ENCODE measurements at regions not wholly inside any gene's neighbourhood (a gene's known extent, or its start where the extent isn't known, plus 50 kb on each side); places are given as distances from the start of the nearest gene placed in this dataset.

DNA sequence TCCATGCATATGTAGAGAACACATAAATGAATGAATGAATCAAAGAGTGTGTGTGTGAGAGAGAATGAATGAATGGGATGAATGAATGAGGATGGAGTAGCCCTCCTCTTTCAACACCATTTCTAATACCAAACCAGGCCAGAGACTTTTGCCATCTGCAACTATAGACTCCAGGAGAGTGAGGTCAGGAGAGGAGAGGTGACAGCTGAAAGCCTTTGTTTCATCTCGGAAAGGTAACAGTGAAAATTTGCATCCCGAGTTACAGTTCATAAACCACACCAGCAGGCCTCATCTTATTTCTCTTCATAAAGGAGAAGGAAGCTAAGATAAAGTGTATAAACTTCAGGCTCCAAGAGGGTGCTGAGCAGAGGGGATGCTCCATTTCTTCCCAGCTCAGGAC, 255.3 kb upstream of the KLF4 start:
- DNase-seq, result no peak
- TF ChIP-seq CTCF (IDR thresholded peaks at IDR 0.05), result no peak
- H3K36me3 ChIP-seq, result no peaks in the 10 kb centered on the region
- H3K27me3 ChIP-seq, result no peaks in the 10 kb centered on the region
- H3K27ac ChIP-seq, result no peak overlapping the region
- H3K4me3 ChIP-seq, result no peak overlapping the region
- no peaks in the 10 kb centered on the region for H3K9me3 ChIP-seq
- intact Hi-C loops (cut with DNase I; ENCODE audit: low total_unique reads), result no loop called here
- H3K4me1 ChIP-seq, result peaks cover 7 to 22% (median 16%) of the 10 kb centered on the region in 4 donors

DNA sequence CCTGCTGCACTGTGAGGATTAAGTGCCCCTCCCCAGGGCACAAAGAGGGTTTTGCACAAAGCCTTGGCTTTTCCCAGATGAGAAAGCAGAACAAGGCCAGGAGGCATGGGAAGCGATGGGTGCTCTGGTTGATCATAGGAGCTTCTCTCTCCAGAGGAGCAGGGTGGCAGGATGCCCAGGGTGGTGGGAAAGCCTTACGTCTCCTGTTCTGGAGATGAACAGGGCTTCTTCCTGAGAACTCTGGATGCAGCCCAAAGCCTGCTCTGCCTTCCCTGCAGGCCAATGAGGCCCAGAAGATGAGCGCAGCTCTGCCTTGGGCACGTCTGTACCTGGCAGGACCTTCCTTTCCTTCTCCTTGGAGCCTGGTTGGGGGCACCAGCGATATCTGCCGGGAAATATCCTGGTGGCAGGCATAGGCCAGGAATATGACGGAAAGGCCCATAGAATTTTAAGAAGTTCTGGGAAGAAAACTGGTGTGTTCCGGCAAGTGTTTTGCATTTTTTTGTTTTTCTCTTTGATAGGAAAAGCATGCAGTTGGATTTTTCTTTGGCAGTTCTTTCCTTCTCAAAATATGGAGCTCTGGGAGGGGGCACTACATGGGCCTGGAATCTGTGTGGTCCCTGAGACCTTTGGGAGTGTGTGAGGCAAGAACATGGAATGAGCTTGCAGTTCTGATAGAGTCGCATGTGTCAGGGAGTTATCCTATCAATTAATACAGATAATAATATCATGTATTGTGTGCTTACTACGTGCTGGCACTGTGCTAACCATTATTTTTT, 253.2 kb upstream of the KLF4 start:
- intact Hi-C loops (cut with DNase I; ENCODE audit: low total_unique reads), result no loop called here
- H3K4me3 ChIP-seq, result no peak overlapping the region
- no peak for DNase-seq
- H3K27me3 ChIP-seq, result no peaks in the 10 kb centered on the region
- peaks cover 0 to 29% (median 27%) of the 10 kb centered on the region in 4 donors for H3K4me1 ChIP-seq
- no peaks in the 10 kb centered on the region for H3K9me3 ChIP-seq
- no peaks in the 10 kb centered on the region for H3K36me3 ChIP-seq
- no peak for TF ChIP-seq CTCF (IDR thresholded peaks at IDR 0.05)
- H3K27ac ChIP-seq, result no peak overlapping the region

- DNase-seq, result peak; percentile 68 to 73
- H3K27me3 ChIP-seq, result no peaks in the 10 kb centered on the region
- no peaks in the 10 kb centered on the region for H3K9me3 ChIP-seq
- peak overlapping the region in 1 of 2 donors; percentile 80 for H3K27ac ChIP-seq
- intact Hi-C loops (cut with DNase I; ENCODE audit: low total_unique reads), result no loop called here
- TF ChIP-seq CTCF (IDR thresholded peaks at IDR 0.05), result no peak
- no peak overlapping the region for H3K4me3 ChIP-seq
- H3K36me3 ChIP-seq, result no peaks in the 10 kb centered on the region
- H3K4me1 ChIP-seq, result peaks cover 0 to 37% (median 29%) of the 10 kb centered on the region in 4 donors
Observed at GRCh38 chr9:107740088-107740980, 250.8 kb upstream of the KLF4 start.

GRCh38 chr9:107739601-107740082, 250.1 kb upstream of the KLF4 start:
- no peaks in the 10 kb centered on the region for H3K27me3 ChIP-seq
- H3K4me3 ChIP-seq, result no peak overlapping the region
- peaks cover 0 to 44% (median 33%) of the 10 kb centered on the region in 4 donors for H3K4me1 ChIP-seq
- no peak for TF ChIP-seq CTCF (IDR thresholded peaks at IDR 0.05)
- intact Hi-C loops (cut with DNase I; ENCODE audit: low total_unique reads), result no loop called here
- H3K27ac ChIP-seq, result peak overlapping the region; percentile 64 to 80
- DNase-seq, result peak; percentile 71 to 91
- no peaks in the 10 kb centered on the region for H3K9me3 ChIP-seq
- H3K36me3 ChIP-seq, result no peaks in the 10 kb centered on the region

DNA sequence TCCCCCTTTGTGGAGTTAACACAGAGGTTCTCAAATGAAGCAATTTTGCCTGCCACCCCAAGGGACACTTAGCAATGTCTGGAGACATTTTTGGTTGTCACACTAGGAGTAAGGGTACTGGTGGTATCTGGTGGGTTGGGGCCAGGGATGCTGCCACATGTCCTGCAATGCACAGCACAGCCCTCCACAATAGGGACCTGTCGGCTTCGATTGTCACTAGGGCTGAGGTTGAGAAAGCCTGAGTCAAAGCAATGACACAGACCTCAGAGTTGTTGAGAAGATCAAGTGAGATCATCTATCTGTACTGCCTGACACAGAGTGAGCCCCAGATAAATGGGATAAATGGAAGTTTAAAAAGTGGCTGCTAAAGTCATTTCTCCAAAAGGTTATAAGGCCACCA, 249.2 kb upstream of the KLF4 start:
- no peak for TF ChIP-seq CTCF (IDR thresholded peaks at IDR 0.05)
- no peaks in the 10 kb centered on the region for H3K36me3 ChIP-seq
- H3K4me3 ChIP-seq, result no peak overlapping the region
- intact Hi-C loops (cut with DNase I; ENCODE audit: low total_unique reads), result no loop called here
- no peaks in the 10 kb centered on the region for H3K27me3 ChIP-seq
- peak in 1 of 2 donors; percentile 38 for DNase-seq
- H3K4me1 ChIP-seq, result peaks cover 0 to 52% (median 37%) of the 10 kb centered on the region in 4 donors
- H3K27ac ChIP-seq, result peak overlapping the region; percentile 64 to 80
- no peaks in the 10 kb centered on the region for H3K9me3 ChIP-seq
